K562 (cell line): ENCODE measurements at regions not wholly inside any gene's neighbourhood (a gene's known extent, or its start where the extent isn't known, plus 50 kb on each side); places are given as distances from the start of the nearest gene placed in this dataset.
A peak's percentile ranks its signal among the peaks of the same experiment; 100 is the strongest.

Experiments
- BMI1 ChIP-seq: fragments of 150-350 bp; IDR thresholded peaks from 2 replicates; pipeline ENCODE4 v1.6.1; 2014; ENCODE audit warnings: low read length
- BRD4 ChIP-seq: fragments of 200-600 bp; sonication (generic); IDR thresholded peaks from 2 replicates; pipeline ENCODE4 v1.6.1; 2017; ENCODE audit warnings: inconsistent platforms
- ESRRA ChIP-seq: fragments of 450-650 bp; IDR thresholded peaks from 2 replicates; pipeline ENCODE4 v1.6.1; 2014; ENCODE audit warnings: low read depth, mild to moderate bottlenecking, moderate library complexity, borderline replicate concordance
- KDM1A ChIP-seq, 2 experiments: fragments of 450-650 bp; IDR thresholded peaks; 2 replicates each; pipeline ENCODE4 v1.6.1; 2016; ENCODE audit warnings: mild to moderate bottlenecking in 2 of 2
- MAFG ChIP-seq: fragments of 450-650 bp; conservative IDR thresholded peaks from 2 replicates; pipeline ENCODE4 v1.6.1; 2016; ENCODE audit warnings: missing genetic modification characterization, missing compliant biosample characterization
- NFXL1 ChIP-seq: fragments of 450-650 bp; formaldehyde crosslinking; IDR thresholded peaks from 2 replicates; pipeline ENCODE4 v1.4.0; 2021; ENCODE audit warnings: mild to moderate bottlenecking
- NR2F6 ChIP-seq: fragments of 450-650 bp; formaldehyde crosslinking; IDR thresholded peaks from 2 replicates; pipeline ENCODE4 v1.4.0; 2020; ENCODE audit warnings: mild to moderate bottlenecking
- RUNX1 ChIP-seq: sonication (generic); IDR thresholded peaks from 2 replicates; pipeline ENCODE4 v1.6.1; 2016; ENCODE audit warnings: antibody characterized with exemption, low read depth
- TCF3 ChIP-seq: sonication (generic); formaldehyde crosslinking; IDR thresholded peaks from 2 replicates; pipeline ENCODE4 v1.4.0; 2020; ENCODE audit warnings: mild to moderate bottlenecking, missing genetic modification reagents
- ZNF282 ChIP-seq: sonication (generic); formaldehyde crosslinking; IDR thresholded peaks from 2 replicates; pipeline ENCODE4 v1.8.1; 2023; ENCODE audit warnings: missing genetic modification reagents
- ZNF3 ChIP-seq: fragments of 250-450 bp; sonication (Bioruptor Pico); IDR thresholded peaks from 2 replicates; pipeline ENCODE4 v1.5.0; 2021; ENCODE audit warnings: mild to moderate bottlenecking, moderate library complexity
- ZNF347 ChIP-seq: fragments of 450-650 bp; formaldehyde crosslinking; IDR thresholded peaks from 2 replicates; pipeline ENCODE4 v1.4.0; 2020; ENCODE audit warnings: low read depth, mild to moderate bottlenecking, moderate library complexity
- ZNF717 ChIP-seq: fragments of 250-450 bp; sonication (Bioruptor Pico); IDR thresholded peaks from 2 replicates; pipeline ENCODE4 v1.5.0; 2021
- TF ChIP-seq, protein P1 (sequence below): fragments of 450-650 bp; IDR thresholded peaks from 2 replicates; pipeline ENCODE4 v1.6.1; 2017; ENCODE audit warnings: antibody characterized with exemption, mild to moderate bottlenecking
- TF ChIP-seq, protein P2 (sequence below): fragments of 450-650 bp; IDR thresholded peaks from 2 replicates; pipeline ENCODE4 v1.6.1; 2016; ENCODE audit warnings: missing biosample characterization, missing genetic modification characterization
- TF ChIP-seq, protein P3 (sequence below): fragments of 450-650 bp; IDR thresholded peaks from 2 replicates; pipeline ENCODE4 v1.6.1; 2016
- TF ChIP-seq, protein P4 (sequence below): sonication (generic); formaldehyde crosslinking; IDR thresholded peaks from 2 replicates; pipeline ENCODE4 v1.8.0; 2022; ENCODE audit warnings: mild to moderate bottlenecking, low read depth, missing genetic modification reagents
- TF ChIP-seq, protein P5 (sequence below): sonication (generic); formaldehyde crosslinking; IDR thresholded peaks from 2 replicates; pipeline ENCODE4 v1.8.1; 2022; ENCODE audit warnings: missing genetic modification reagents

DNA sequence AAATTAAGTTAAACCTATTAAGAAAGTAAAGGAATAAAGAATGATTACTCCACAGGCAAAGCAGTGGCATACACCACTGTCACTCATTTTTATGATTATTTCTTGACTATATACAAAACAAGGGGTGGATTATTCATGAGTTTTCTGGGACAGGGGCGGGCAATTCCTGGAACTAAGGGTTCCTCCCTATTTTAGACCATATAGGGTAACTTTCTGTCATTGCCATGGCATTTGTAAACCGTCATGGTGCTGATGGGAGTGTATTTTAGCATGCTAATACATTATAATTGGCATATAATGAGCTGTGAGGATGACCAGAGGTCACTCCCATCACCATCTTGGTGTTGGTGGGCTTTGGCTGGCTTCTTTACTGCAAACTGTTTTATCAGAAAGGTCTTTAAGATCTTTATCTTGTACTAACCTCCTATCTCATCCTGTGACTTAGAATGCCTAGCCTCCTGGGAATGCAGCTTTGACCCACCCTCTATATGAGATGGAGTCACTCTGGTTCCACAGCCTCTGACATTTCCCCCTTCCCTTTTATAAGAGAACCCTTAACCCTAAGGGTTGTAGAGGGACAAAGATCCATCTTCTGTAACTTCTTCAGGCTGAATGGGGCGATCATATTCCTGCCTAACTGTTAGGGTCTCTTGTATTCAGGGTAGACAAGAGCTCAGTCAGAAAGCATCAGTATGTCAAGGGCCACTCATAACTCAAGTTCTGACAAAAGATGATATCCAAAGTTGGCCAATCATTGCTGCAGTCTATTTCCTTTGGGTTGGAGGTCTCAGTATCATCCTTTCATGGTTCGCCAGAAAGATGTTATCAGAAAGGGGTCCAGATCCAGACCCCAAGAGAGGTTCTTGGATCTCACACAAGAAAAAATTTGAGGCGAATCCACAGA lies 79.5 kb upstream of the LIPC start (continued):
- TF ChIP-seq, protein P1, sequence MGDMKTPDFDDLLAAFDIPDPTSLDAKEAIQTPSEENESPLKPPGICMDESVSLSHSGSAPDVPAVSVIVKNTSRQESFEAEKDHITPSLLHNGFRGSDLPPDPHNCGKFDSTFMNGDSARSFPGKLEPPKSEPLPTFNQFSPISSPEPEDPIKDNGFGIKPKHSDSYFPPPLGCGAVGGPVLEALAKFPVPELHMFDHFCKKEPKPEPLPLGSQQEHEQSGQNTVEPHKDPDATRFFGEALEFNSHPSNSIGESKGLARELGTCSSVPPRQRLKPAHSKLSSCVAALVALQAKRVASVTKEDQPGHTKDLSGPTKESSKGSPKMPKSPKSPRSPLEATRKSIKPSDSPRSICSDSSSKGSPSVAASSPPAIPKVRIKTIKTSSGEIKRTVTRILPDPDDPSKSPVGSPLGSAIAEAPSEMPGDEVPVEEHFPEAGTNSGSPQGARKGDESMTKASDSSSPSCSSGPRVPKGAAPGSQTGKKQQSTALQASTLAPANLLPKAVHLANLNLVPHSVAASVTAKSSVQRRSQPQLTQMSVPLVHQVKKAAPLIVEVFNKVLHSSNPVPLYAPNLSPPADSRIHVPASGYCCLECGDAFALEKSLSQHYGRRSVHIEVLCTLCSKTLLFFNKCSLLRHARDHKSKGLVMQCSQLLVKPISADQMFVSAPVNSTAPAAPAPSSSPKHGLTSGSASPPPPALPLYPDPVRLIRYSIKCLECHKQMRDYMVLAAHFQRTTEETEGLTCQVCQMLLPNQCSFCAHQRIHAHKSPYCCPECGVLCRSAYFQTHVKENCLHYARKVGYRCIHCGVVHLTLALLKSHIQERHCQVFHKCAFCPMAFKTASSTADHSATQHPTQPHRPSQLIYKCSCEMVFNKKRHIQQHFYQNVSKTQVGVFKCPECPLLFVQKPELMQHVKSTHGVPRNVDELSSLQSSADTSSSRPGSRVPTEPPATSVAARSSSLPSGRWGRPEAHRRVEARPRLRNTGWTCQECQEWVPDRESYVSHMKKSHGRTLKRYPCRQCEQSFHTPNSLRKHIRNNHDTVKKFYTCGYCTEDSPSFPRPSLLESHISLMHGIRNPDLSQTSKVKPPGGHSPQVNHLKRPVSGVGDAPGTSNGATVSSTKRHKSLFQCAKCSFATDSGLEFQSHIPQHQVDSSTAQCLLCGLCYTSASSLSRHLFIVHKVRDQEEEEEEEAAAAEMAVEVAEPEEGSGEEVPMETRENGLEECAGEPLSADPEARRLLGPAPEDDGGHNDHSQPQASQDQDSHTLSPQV: peak; percentile 99
- TF ChIP-seq, protein P2, sequence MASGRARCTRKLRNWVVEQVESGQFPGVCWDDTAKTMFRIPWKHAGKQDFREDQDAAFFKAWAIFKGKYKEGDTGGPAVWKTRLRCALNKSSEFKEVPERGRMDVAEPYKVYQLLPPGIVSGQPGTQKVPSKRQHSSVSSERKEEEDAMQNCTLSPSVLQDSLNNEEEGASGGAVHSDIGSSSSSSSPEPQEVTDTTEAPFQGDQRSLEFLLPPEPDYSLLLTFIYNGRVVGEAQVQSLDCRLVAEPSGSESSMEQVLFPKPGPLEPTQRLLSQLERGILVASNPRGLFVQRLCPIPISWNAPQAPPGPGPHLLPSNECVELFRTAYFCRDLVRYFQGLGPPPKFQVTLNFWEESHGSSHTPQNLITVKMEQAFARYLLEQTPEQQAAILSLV (tag): peak; percentile 82
- TF ChIP-seq MAFG (no peak), NR2F6 (CRISPR knock-in tag) (0 out of 2 replicates have a peak, but pooled peaks have one; percentile 77), ZNF347 (CRISPR knock-in tag) (no peak), ZNF282 (CRISPR knock-in tag) (no peak), KDM1A (IDR thresholded peaks at IDR 0.05) (no peak), TCF3 (CRISPR knock-in tag) (no peak), ZNF717 (CRISPR knock-in tag) (0 out of 2 replicates have a peak, but pooled peaks have one; percentile 83), BMI1 (no peak), NFXL1 (CRISPR knock-in tag) (peak; percentile 78; the same call in 1 of the 2 replicates), RUNX1 (no peak), ESRRA (no peak), BRD4 (no peak), ZNF3 (CRISPR knock-in tag) (peak; percentile 77; the same call in 1 of the 2 replicates)
- TF ChIP-seq, protein P3, sequence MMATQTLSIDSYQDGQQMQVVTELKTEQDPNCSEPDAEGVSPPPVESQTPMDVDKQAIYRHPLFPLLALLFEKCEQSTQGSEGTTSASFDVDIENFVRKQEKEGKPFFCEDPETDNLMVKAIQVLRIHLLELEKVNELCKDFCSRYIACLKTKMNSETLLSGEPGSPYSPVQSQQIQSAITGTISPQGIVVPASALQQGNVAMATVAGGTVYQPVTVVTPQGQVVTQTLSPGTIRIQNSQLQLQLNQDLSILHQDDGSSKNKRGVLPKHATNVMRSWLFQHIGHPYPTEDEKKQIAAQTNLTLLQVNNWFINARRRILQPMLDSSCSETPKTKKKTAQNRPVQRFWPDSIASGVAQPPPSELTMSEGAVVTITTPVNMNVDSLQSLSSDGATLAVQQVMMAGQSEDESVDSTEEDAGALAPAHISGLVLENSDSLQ: peak; percentile 97
- TF ChIP-seq, protein P4, sequence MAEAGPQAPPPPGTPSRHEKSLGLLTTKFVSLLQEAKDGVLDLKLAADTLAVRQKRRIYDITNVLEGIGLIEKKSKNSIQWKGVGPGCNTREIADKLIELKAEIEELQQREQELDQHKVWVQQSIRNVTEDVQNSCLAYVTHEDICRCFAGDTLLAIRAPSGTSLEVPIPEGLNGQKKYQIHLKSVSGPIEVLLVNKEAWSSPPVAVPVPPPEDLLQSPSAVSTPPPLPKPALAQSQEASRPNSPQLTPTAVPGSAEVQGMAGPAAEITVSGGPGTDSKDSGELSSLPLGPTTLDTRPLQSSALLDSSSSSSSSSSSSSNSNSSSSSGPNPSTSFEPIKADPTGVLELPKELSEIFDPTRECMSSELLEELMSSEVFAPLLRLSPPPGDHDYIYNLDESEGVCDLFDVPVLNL: no peak
- TF ChIP-seq, protein P5, sequence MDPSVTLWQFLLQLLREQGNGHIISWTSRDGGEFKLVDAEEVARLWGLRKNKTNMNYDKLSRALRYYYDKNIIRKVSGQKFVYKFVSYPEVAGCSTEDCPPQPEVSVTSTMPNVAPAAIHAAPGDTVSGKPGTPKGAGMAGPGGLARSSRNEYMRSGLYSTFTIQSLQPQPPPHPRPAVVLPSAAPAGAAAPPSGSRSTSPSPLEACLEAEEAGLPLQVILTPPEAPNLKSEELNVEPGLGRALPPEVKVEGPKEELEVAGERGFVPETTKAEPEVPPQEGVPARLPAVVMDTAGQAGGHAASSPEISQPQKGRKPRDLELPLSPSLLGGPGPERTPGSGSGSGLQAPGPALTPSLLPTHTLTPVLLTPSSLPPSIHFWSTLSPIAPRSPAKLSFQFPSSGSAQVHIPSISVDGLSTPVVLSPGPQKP: no peak
